HCT116 (cell line): ENCODE measurements at regions not wholly inside any gene's neighbourhood (a gene's known extent, or its start where the extent isn't known, plus 50 kb on each side); places are given as distances from the start of the nearest gene placed in this dataset.

Experiments used
- ATAC-seq: fragments of 200-7000 bp; cut with Tn5 transposase; 2 replicates; pipeline ENCODE4 v1.9.1; 2020; ENCODE audit warnings: mild to moderate bottlenecking, moderate library complexity
- BruUV-seq: library from RNA; stranded (reverse); fragments of 400-500 nt; replicated peaks from 2 replicates; lab custom pipeline; 2021; lab: Mats Ljungman, UMichigan
- CTCF ChIA-PET: fragments of 300-600 bp; sonication (Branson Sonifier 250); formaldehyde crosslinking; loops from one replicate; lab custom pipeline; 2021; ENCODE audit warnings: antibody characterized with exemption; lab: Charles Lee
- POLR2A ChIA-PET: fragments of 300-600, 350-600 bp; sonication (Branson Sonifier 250); formaldehyde crosslinking; loops from one replicate; lab custom pipeline; 2021; ENCODE audit warnings: antibody characterized with exemption; lab: Charles Lee
- RAD21 ChIA-PET, 2 experiments: fragments of 300-600 bp; sonication (Branson Sonifier 250); formaldehyde crosslinking; loops; one replicate each; lab custom pipeline; 2023; ENCODE audit warnings: low total read pairs in 2 of 2; ENCODE audit not compliant: uncharacterized antibody in 2 of 2, unreplicated experiment in 2 of 2, low non-redundant PET in 1 of 2; lab: Charles Lee
- DNase-seq: peaks from one replicate; pipeline ENCODE4 v3.0.0-alpha.2; 2010; ENCODE audit warnings: low read depth, low spot score
- H2AFZ ChIP-seq: fragments of 200-600 bp; shearing (Covaris generic), sonication (generic); 2 replicates; pipeline ENCODE4 v1.6.1; 2017; ENCODE audit warnings: low read depth, mixed run types, mixed read lengths, antibody characterized with exemption, low read length; ENCODE audit not compliant: poor library complexity, severe bottlenecking
- H3K27ac ChIP-seq: 2 replicates; pipeline ENCODE4 v1.5.1; 2012; ENCODE audit warnings: low read depth, low read length
- H3K27me3 ChIP-seq: fragments of 200-600 bp; sonication (generic); 2 replicates; pipeline ENCODE4 v1.6.1; 2016; ENCODE audit warnings: mixed run types, low read length, mixed read lengths; ENCODE audit not compliant: insufficient read depth
- H3K36me3 ChIP-seq, 2 experiments: fragments of 200-500 bp in 1 of 2; fragments of 200-600 bp in 1 of 2; sonication (Bioruptor generic) in 1 of 2; sonication (generic) in 1 of 2; 2 replicates each; pipeline versions ENCODE4 v1.5.1 to v1.6.1; 2014 to 2016; ENCODE audit warnings: low read length in 2 of 2, inconsistent platforms in 1 of 2, mixed read lengths in 1 of 2, mixed run types in 1 of 2; ENCODE audit not compliant: insufficient read depth in 2 of 2, control insufficient read depth in 1 of 2
- H3K4me1 ChIP-seq, 2 experiments: fragments of 200-600 bp in 1 of 2; sonication (generic) in 1 of 2; 2 replicates each; pipeline versions ENCODE4 v1.5.1 to v1.6.1; 2012 to 2017; ENCODE audit warnings: low read length in 2 of 2, inconsistent platforms in 1 of 2, mild to moderate bottlenecking in 1 of 2, mixed read lengths in 1 of 2, mixed run types in 1 of 2, moderate library complexity in 1 of 2; ENCODE audit not compliant: insufficient read depth in 2 of 2, control insufficient read depth in 1 of 2
- H3K4me2 ChIP-seq: fragments of 200-600 bp; sonication (generic); 2 replicates; pipeline ENCODE4 v1.6.1; 2017; ENCODE audit warnings: mixed run types, low read length, mixed read lengths
- H3K4me3 ChIP-seq, 2 experiments: fragments of 200-600 bp in 1 of 2; sonication (generic) in 1 of 2; replicated peaks in 1 of 2; 2 replicates each; pipeline ENCODE4 v1.5.1; 2011 to 2016; ENCODE audit warnings: low read length in 2 of 2, control low read depth in 1 of 2, low read depth in 1 of 2, mild to moderate bottlenecking in 1 of 2, mixed read lengths in 1 of 2, mixed run types in 1 of 2
- H3K79me2 ChIP-seq: fragments of 200-600 bp; sonication (generic); 2 replicates; pipeline ENCODE4 v1.6.1; 2017; ENCODE audit warnings: mild to moderate bottlenecking, mixed run types, low read length, moderate library complexity, mixed read lengths; ENCODE audit not compliant: insufficient read depth
- H3K9ac ChIP-seq: fragments of 200-600 bp; sonication (generic); 2 replicates; pipeline ENCODE4 v1.6.1; 2016; ENCODE audit warnings: low read length, mixed read lengths
- H3K9me2 ChIP-seq: fragments of 200-600 bp; sonication (generic), shearing (Covaris generic); 2 replicates; pipeline ENCODE4 v1.6.1; 2017; ENCODE audit warnings: mixed run types, mild to moderate bottlenecking, moderate library complexity; ENCODE audit not compliant: insufficient read depth
- H3K9me3 ChIP-seq, 2 experiments: fragments of 200-500 bp in 1 of 2; fragments of 200-600 bp in 1 of 2; sonication (Bioruptor generic) in 1 of 2; sonication (generic) in 1 of 2; 2 replicates each; pipeline ENCODE4 v1.6.1; 2014 to 2017; ENCODE audit warnings: low read length in 2 of 2, mixed read lengths in 2 of 2, inconsistent platforms in 1 of 2, low read depth in 1 of 2, mild to moderate bottlenecking in 1 of 2, mixed run types in 1 of 2, moderate library complexity in 1 of 2; ENCODE audit not compliant: control insufficient read depth in 1 of 2, insufficient read depth in 1 of 2
- H4K20me1 ChIP-seq: fragments of 200-600 bp; sonication (generic), shearing (Covaris generic); 2 replicates; pipeline ENCODE4 v1.6.1; 2017; ENCODE audit warnings: mixed run types, mild to moderate bottlenecking, moderate library complexity; ENCODE audit not compliant: insufficient read depth
- CBX3 ChIP-seq: IDR thresholded peaks from 2 replicates; pipeline ENCODE4 v1.6.1; 2012; ENCODE audit warnings: low read depth
- EGR1 ChIP-seq: IDR thresholded peaks from 2 replicates; pipeline ENCODE4 v1.6.1; 2012; ENCODE audit warnings: low read depth
- ELF1 ChIP-seq: IDR thresholded peaks from 2 replicates; pipeline ENCODE4 v1.6.1; 2012; ENCODE audit warnings: low read depth, borderline replicate concordance
- EZH2 ChIP-seq: fragments of 200-600 bp; sonication (generic); IDR thresholded peaks from 2 replicates; pipeline ENCODE4 v1.6.1; 2017; ENCODE audit warnings: antibody characterized with exemption, mixed run types
- EZH2phosphoT487 ChIP-seq: fragments of 200-600 bp; IDR thresholded peaks from 2 replicates; pipeline ENCODE4 v1.6.1; 2018; ENCODE audit warnings: antibody characterized with exemption, borderline replicate concordance
- POLR2AphosphoS5 ChIP-seq: IDR thresholded peaks from 2 replicates; pipeline ENCODE4 v1.6.1; 2011; ENCODE audit warnings: mild to moderate bottlenecking, low read depth, low read length, moderate library complexity
- RAD21 ChIP-seq: IDR thresholded peaks from 2 replicates; pipeline ENCODE4 v1.6.1; 2012; ENCODE audit warnings: low read depth, mild to moderate bottlenecking
- REST ChIP-seq: IDR thresholded peaks from 2 replicates; pipeline ENCODE4 v1.6.1; 2012; ENCODE audit warnings: low read depth
- SRF ChIP-seq: IDR thresholded peaks from 2 replicates; pipeline ENCODE4 v1.6.1; 2012; ENCODE audit warnings: low read depth
- ZFX ChIP-seq: fragments of 450-650 bp; IDR thresholded peaks from 2 replicates; pipeline ENCODE4 v1.6.1; 2017
- intact Hi-C: fragments of 100-400 bp; cut with micrococcal nuclease; formaldehyde crosslinking; loops from 2 replicates; pipeline ENCODE4 v1.10.0; 2022
- TF ChIP-seq, protein P1 (sequence below): IDR thresholded peaks from 2 replicates; pipeline ENCODE4 v1.6.1; 2012

DNA sequence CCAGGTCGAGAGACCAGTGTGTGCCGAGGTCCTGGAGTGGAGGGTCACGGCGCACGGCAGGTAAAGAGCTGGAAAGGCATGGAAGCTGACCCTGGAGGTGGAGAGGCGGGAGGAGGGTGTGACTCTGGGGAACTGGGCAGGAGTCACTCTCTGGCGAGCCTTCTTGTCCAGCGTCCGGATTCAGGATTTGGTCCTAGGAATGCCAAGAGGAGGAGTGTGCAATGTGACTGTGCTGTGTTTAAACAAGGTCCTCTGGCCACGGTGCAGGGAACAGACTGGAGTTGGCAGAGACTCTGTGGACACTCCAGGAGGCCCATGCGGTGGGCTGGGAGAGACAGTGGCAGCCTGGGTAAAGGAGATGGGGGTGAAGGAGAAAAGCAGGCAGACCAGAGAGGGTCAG, 64.2 kb upstream of the CASZ1 start:
- Histone ChIP-seq H3K36me3 (no peaks in the 10 kb centered on the region), H3K79me2 (no peaks in the 10 kb centered on the region), H3K9me2 (no peaks in the 10 kb centered on the region), H3K4me3 (no peak overlapping the region), H3K27ac (no peak overlapping the region), H3K4me1 (no peaks in the 10 kb centered on the region), H3K27me3 (peaks cover 9% of the 10 kb centered on the region; the same call in 1 of the 2 replicates), H4K20me1 (no peaks in the 10 kb centered on the region), H2AFZ (no peak overlapping the region), H3K9ac (no peak overlapping the region), H3K9me3 (no peaks in the 10 kb centered on the region), H3K4me2 (no peak overlapping the region)
- BruUV-seq: no TSS peak
- POLR2A ChIA-PET: interaction anchor here (0.6 kb wide), 1 partner anchor 187 kb away, joined by 3 read pairs; no protein-coding TSS in a partner anchor
- TF ChIP-seq ZFX (no peak), POLR2AphosphoS5 (no peak), EZH2 (no peak), SRF (no peak), RAD21 (no peak), REST (no peak), EGR1 (no peak), EZH2phosphoT487 (no peak), CBX3 (no peak), ELF1 (no peak)
- TF ChIP-seq, protein P1, sequence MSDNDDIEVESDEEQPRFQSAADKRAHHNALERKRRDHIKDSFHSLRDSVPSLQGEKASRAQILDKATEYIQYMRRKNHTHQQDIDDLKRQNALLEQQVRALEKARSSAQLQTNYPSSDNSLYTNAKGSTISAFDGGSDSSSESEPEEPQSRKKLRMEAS: no peak
- CTCF ChIA-PET: no interaction called here
- RAD21 ChIA-PET: no interaction called here
- intact Hi-C loops: no loop called here
- ATAC-seq: no peak
- no peak for DNase-seq
